NCI-H1092 treated with DMSO at 0.1 percent for 48 hours (cell line): ENCODE measurements at regions not wholly inside any gene's neighbourhood (a gene's known extent, or its start where the extent isn't known, plus 50 kb on each side); places are given as distances from the start of the nearest gene placed in this dataset.
"Not testable (repeated sequence)": the region's sequence is repeated elsewhere in the genome, so short reads cannot be mapped to it uniquely, and the experiment has no call there.

Source experiments
- DNase-seq: peaks from one replicate; lab custom pipeline; 2025; lab: John Stamatoyannopoulos, UW

- not testable (repeated sequence) for DNase-seq
Observed at GRCh38 chr15:20289538-20290103, 252.0 kb downstream of the GOLGA6L6 start.

DNA sequence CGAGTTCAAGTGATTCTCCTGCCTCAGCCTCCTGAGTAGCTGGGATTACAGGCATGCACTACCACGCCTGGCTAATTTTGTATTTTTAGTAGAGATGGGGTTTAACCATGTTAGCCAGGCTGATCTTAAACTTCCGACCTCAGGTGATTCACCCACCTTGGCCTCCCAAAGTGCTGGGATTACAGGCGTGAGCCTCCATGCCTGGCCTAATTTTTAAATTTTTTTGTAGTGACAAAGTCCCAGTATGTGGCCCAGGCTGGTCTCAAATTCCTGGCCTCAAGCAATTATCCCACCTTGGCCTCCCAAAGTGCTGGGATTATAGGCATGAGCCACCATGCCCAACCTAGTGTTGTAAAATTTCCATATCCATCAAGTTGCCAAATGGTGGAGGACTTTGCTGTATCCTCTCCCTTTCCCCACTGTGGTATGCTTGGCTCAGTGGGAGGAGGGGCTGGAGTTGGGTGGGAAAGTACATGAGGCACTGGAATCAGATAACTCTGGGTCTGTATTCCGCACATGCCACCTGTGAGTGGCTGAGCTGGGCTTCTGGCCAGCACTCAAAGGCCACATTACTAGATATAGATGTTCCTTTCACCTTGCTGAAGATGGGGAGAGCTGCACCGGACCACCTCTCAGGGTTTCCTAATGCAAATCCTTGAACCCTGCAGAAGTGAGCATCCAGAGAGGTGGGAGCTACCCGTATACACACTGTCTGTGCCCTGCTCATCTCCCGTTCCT lies 252.6 kb downstream of the GOLGA6L6 start:
- DNase-seq, result not testable (repeated sequence)

DNA sequence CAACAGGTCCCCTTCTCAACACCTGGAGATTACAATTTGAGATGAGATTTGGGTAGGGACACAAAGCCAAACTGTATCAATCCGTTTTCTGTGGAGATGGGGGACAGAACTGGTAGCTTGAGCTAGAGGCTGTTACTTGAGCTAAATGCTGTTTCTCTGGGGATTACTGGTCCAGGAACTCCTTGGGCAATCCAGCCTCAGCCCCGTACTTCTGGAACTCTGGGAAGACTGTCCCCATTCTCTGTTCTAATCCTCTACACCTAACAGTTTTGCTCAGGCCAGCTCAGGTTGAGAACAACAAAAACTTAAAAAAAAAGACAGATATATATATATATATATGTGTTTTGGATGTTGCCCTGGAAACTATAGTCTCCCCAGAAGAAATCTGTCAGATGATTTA lies 255.0 kb downstream of the GOLGA6L6 start:
- DNase-seq, result not testable (repeated sequence)

GRCh38 chr15:20285696-20286300 lies 255.8 kb downstream of the GOLGA6L6 start:
- DNase-seq, result not testable (repeated sequence)

GRCh38 chr15:20284891-20285535 lies 256.6 kb downstream of the GOLGA6L6 start:
- not testable (repeated sequence) for DNase-seq

- not testable (repeated sequence) for DNase-seq
Observed at GRCh38 chr15:20283651-20284050, 257.9 kb downstream of the GOLGA6L6 start.

- DNase-seq, result not testable (repeated sequence)
Observed at GRCh38 chr15:20282491-20282943, 259.1 kb downstream of the GOLGA6L6 start.

GRCh38 chr15:20281567-20282275 lies 259.9 kb downstream of the GOLGA6L6 start:
- DNase-seq, result not testable (repeated sequence)

- DNase-seq, result no peak
Observed at GRCh38 chr15:20280933-20281463, 260.6 kb downstream of the GOLGA6L6 start.

DNA sequence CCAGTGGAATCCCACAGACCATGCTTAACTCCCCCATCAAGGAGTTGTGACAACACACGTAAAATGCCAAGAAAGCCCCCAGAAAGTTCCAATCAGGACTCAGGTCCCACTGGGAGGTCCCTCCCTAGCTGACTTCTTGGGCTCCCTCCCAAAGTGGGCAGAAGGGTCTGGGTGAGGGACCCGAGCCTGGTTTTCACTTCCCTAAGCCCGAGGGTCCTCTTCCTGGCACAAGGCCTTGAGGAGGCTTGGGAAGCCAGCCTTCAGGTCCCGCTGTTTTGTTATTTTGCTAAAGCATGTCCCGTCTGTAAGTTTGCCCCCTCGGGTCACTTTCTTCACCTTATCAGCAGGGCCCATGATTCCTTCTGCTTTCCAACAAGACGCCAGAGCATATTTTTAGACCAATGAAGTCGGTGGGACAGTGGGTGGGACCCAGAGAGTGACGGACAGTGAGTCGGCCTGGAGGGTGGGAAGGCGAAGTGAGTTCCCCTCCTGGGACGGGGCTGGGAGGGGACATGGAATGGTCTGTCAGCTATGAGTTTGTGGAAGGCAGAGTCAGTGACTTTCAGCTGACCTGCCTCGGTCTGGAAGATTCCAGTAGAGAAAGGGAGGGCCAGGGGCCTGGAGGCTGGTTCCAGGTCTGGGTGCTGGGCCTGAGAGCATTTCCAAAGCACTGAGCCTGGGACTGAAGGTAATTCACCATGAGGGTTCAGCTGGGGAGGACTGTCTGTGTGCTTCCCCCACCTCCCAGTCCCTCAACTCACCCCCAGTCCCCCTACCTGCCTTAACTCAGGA lies 261.3 kb downstream of the GOLGA6L6 start:
- not testable (repeated sequence) for DNase-seq

DNA sequence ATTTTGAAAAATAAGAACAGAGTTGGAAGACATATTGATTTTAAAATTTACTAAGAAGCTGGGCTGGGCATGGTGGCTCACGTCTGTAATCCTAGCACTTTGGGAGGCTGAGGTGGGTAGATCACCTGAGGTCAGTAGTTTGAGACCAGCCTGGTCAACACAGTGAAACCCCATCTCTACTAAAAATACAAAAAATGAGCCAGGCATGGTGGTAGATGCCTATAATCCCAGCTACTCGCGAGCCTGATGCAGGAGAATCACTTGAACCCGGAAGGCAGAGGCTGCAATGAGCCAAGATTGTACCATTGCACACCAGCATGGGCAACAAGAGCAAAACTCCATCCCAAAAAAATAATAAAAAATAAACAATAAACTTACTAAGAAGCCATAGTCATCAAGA lies 262.5 kb downstream of the GOLGA6L6 start:
- DNase-seq, result not testable (repeated sequence)

DNA sequence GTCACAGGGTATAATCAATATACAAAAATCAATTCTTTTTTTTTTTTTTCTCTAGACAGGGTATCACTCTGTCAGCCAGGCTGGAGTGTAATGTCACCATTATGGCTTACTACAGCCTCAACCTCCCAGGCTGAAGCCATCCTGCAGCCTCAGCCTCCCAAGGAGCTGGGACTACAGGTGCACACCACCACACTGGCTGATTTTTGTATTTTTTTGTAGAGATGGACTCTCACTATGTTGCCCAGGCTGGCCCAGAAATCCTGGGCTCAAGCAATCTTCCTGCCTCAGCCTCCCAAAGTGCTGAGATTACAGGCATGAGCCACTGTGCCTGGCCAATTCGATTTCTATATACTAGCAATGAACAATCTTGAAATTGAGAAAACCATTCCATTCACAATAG lies 263.2 kb downstream of the GOLGA6L6 start:
- not testable (repeated sequence) for DNase-seq

DNA sequence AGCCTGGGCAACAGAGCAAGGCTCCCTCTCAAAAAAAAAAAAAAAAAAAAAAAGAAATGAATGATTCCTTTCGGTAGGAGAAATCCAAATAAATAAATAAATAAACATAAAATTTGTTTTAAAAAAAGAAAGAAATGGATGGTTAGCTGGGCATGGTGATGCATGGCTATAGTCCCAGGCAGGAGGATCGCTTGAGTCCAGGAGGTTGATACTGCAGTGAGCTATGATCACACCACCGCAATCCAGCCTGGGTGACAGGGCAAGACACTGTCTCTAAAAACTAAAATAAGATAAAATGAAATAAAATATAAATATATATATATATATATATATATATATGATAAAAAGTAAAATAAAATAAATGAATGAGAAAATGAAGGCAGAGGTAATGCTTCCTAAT lies 264.1 kb downstream of the GOLGA6L6 start:
- DNase-seq, result not testable (repeated sequence)

DNA sequence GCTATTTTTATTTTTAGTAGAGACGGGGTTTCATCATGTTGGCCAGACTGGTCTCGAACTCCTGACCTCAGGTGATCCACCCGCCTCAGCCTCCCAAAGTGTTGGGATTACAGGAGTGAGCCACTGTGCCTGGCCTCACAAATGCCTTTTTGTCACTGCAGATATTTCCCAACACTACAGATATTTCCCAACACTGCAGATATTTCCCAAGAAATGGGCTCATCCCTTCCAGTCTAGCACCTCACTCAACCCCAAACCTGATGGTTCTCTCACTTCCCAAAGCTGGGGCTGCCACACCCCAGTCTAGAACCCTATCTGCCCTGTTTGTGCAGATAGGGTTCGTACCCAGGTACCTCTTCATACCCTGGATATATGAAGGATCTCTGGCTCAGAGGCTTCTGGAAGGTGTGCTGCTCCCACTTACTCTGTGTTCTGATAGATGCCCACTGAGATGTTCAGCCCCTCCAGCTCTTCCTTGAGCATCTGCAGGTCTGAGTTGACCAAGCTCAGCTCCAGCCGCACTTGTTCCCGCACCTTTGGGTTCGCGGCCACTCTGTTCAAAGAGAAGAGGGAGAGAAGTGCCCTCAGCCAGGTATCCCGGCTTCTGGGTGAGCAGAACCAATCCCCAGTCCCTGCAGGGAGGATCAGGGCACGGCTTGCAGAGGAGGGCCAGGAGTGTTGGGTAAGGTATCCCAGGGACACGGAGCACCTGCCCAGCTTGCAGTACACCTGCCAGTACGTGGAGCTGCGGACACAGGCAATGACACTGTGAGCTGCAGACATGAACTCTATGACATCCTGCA lies 265.1 kb downstream of the GOLGA6L6 start:
- not testable (repeated sequence) for DNase-seq

DNA sequence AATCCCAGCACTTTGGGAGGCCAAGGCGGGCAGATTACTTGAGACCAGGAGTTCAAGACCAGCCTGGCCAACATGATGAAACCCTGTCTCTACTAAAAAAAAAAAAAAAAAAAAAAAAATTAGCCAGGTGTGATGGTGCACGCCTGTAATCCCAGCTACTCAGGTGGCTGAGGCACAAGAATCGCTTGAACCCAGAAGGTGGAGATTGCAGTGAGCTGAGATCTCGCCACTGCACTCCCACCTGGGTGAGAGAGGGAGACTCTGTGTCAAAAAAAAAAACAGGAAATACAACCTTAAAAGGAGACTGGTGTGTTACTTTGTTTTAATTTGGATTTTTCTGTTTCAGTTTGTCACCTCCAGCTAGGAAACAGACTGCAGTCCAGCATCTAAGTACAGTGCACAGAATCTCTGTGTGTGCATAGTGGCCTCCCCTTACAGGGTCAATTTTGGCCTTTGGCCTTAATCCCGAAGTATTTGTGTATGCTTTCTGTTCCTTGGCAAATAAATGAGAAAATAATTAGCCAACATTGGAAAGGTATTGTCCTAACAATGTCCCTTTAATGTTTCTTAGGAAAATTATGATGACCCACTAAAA lies 266.1 kb downstream of the GOLGA6L6 start:
- DNase-seq, result not testable (repeated sequence)

DNA sequence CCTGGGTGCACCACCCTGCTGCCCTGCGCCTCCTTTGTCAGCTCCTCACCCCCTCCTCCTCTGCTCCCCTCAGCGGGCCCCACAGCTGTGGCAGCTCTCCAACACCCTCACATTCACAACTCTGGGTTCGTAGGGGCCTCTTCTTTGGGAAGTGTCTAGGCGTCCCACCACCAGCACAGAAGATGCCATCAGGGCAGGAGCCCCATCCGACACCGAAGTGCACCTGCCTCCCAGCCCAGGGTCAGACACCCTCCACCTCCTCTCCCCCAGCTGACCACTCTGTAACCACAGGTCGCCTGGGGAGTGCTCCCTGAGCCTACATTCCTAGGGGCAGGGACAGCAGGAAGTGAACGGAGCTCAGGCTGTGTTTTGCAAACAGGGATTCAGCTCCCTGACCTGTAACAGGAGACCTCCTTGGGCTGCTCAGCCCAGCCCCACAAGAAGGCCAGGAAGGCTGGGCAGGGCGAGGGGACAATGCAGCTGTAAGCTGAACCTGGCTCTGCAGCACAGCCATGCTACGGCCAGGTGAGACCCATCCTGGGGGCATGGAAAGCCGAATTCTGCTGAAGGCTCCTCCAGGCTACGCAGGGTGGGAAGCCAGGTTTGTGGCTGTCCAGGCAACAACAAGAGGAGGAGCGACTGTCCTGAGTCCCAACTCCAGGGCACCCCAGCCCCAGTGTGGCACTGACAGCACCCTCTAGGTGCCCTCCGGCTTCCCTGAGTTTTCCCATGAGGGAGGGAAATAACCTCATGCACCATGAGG lies 269.0 kb downstream of the GOLGA6L6 start:
- no peak for DNase-seq

DNA sequence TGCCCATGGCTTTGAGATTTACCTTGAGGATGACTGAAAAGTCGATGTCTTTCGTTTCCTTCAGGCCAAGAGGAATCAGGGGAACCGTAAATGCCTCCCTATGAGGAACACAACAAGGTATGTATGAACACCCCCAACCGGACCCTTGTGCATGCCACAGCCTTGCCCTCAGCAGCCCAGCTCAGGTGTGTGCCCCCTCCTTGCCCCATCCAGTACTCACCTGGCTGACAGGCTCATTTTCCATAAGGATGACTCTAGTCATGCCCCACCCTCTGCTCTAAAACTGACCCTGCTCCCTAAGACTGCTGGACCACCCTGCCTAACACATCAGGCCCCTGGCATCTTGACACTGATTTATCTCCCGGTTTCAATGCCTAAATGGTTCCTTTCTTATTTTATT lies 270.0 kb downstream of the GOLGA6L6 start:
- no peak for DNase-seq

DNA sequence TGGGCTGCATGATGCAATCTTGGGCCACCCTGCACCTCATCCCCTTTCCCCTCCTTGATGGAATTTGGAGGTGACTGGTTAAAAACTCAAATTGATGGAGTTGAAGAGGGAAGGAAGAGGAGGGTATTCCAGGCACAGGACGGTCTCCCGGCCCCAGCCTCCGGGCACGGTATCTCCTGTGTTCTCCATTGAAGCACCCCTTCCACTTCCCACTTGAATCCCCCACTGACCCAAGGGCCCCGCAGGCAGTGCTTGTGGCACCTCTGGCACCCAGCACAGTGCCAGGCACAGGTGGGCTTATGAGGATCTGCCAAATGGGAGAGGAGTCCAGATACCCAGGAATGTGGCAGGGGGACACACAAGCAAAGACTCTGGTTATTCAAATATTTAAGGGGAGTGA lies 271.6 kb downstream of the GOLGA6L6 start:
- DNase-seq, result not testable (repeated sequence)

DNA sequence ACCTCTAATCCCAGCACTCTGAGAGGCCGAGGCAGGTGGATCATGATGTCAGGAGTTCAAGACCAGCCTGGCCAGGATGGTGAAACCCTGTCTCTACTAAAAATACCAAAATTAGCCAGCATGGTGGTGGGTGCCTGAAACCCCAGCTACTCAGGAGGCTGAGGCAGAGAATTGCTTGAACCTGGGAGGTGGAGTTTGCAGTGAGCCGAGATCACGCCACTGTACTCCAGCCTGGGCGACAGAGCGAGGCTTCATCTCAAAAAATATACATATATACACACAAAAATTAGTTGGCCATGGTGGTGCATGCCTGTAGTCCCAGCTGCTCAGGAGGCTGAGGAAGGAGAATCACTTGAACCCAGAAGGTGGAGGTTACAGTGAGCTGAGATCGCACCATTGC lies 273.6 kb downstream of the GOLGA6L6 start:
- not testable (repeated sequence) for DNase-seq
